Fibroblast of skin of back (primary cell): ENCODE measurements at regions not wholly inside any gene's neighbourhood (a gene's known extent, or its start where the extent isn't known, plus 50 kb on each side); places are given as distances from the start of the nearest gene placed in this dataset.
"Not testable (repeated sequence)": the region's sequence is repeated elsewhere in the genome, so short reads cannot be mapped to it uniquely, and the experiment has no call there.

Experiments
- DNase-seq: peaks from one replicate; pipeline ENCODE4 v3.0.0-alpha.2; 2013

DNA sequence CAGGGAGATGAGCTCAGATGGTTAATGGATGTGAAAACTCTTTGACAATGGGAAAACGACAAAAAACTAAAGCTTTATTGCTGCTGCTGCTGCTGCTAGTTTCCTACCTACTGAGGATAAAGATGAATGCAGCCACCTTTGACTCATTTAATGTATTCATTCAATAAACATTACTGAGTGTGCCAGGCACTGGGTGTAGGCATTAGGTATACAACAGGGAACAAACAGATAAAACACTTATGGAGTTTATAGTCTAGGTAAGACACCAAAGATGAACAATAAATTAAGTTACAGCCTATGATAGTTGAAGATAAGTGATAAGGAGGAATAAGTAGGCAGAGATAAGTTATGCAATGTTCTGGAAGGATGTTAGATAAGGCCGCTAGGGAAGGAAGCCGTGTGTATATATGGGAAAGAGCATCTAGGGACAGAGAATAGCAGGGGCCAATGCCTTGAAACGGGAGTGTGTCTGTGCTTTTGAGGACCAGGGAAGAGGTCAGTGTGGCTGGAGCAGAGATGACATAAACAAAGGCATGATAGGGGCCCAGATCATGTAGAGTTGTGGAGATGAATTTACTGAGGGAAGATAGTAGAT is 477.6 kb downstream of the NTRK2 start:
- no peak for DNase-seq

DNA sequence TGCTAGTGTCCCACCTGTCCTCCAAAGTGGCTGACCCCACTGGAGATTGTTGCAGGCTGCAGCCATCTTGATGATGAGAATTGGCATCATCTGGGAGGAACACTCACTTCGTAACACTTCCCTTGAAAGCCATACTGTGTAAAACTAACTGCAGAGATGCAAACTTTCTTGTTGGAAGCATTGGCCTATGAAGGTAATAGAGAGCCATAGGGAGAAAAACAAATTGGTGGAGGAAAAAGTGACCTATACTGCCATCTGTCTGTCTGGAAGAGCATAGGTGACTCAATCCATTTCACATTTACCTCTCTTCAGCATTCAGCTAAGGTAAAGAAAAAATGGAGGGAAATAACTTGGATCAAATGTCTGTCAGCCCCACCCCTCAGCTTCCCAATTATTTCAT is 473.4 kb downstream of the NTRK2 start:
- DNase-seq, result peak; percentile 25

DNA sequence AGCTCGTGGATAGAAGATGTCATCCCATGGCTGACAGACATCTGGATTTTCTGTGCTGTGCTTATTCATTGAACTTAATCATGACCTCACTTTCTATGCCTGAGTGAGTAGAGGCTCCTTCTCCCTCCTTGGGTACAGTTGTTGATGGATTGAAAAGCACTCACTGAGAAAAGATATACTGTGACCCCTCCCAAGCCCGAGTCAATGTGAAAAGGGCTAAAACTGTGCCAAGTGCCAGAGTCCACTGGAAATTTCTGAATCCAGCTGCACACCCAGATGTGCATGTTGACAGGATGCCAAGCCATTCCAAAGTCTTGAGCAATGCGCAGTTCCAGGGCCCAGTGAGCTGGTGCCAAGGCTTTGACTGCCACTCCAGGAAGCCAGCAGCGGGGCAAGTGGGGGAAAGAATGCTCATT is 473.0 kb downstream of the NTRK2 start:
- DNase-seq, result no peak

DNA sequence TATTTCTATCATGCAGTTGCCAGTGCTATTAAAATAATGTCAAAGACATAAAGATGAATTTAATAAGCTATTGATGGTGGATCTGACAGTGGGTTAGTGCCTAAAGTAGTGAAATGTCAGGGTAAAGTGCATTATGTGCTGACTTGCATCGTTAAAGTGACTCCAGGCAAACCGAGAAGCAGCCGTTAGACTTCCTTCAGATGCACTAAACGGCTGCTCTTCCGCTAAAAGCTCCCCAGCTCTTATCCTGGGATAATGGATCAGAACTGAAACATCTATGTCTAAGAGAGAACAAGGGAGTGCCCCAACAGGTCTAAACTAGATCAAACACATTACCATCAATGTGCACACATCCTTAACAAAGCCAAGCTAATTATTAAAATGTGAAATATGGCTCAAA is 468.2 kb downstream of the NTRK2 start:
- no peak for DNase-seq

DNA sequence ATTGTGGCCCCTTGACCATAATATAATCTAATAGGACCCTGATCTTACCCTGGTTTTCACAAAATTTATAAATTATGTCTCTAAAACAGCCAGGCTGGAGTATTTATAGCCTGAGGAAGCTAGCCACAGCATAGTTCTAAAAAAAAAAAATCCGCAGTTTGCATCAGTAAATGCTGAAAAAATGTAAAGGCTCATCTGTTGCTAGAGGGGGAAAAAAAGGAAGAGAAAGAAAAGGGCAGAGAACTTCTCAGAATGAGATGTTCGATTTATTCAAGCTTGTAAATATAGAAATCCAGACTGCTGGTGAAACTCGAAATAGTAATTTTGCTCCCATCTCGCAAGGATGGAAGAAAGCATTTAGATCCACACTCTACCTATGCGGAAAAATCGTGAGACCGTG is 467.5 kb downstream of the NTRK2 start:
- DNase-seq, result no peak

DNA sequence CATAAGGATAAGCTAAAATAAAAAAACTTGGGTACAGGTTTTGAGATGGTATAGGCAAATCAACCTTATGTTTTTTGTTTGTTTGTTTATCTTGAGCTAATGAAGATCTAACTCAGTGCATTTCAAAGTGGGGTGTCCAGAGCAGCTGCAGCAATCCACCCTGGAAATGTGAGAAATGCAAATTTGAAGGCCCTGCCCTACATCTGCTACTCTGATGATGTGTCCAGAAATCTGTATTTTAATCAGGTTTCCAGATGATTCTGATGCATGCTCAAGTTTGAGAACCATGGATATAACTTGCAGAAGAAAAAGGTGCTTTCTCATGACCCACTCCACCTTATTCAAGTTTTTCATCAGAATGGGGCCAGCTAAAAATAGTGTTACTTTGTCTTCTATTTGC is 467.0 kb downstream of the NTRK2 start:
- DNase-seq, result no peak

DNA sequence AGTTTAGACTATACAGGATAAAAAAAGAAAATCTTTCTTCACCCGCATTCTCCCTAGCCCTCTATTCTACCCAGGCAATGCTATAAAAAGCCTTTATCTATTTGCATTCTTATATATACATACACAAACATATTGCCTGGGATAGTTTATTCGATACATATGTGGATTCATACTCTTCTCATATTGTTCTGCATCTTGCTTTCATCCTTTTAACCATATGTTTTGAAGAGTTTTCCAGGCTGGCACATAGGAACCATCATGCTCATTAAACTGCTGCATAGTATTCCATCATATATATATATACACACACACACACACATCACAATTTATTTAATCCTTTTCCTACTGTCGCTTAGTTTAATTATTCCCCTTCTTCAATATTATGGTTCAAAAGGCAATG is 461.2 kb downstream of the NTRK2 start:
- no peak for DNase-seq

DNA sequence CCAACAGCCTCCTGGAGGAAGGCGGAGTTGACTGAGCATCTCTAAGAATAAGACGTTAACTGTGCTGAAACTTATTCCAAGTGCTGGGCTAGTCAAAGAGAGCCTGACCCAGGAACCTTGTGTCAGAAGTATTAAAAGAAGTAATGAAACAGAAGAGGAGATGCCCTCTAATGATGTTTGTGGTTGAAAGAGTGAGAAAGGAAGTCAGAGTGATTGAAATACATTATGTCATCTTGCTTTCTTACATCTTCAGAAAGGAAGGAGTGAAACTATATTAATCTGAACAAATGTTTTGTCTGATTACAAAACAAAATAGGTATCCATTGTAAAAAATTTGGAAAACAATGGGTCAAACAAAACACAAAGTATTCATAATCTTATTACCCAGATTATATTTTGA is 460.7 kb downstream of the NTRK2 start:
- DNase-seq, result no peak

DNA sequence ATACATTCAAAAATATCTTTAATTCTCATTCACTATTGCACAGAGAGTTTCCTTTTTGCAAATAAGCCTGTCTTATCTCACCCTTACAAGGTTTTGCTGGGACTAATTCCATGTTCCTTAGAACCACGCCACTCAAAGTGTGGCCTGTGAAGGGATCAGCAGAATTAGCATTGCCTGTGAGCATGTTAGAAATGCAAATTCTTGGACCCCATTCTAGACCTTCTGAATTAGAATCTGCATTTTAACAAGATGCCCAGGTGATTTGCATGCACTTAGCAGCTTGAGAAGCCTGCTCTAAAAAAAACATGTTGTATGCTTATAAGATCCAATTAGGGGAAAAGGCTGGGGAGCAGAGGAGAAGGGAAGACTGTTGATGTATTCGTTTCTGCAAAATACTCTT is 460.0 kb downstream of the NTRK2 start:
- DNase-seq, result no peak

DNA sequence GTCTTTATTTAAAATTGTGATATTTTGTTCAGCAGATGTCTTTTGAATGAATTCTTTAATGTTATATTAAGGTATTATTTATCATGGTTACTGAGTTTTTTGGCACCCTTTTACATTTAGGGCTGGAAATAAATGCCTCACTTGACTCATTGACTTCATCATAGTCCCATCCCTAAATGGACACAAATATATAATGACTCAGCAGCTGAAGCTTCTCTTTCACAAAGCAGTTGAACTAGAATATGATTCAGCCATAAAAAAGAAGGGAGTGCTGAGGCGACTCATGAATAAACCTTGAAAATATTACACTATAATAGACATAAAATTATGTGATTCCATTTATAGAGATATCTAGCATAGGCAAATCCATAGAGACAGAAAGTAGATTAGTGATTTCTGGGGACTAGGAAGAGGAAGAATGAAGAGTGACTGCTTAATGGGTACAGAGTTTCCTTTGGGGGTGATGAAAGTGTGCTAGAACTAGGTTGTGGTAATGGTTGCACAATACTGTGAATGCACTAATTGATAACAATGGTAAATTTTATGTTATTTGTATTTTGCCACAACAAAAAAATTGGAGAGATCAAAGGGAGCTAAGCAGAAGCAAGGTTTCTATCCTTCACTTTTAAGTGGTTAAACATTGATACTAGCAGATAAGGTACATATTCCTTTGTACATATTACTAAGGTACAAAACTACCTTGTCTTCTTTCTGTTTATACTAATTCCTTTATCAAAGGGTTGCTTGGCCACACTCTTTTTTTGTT is 449.6 kb downstream of the NTRK2 start:
- DNase-seq, result no peak

DNA sequence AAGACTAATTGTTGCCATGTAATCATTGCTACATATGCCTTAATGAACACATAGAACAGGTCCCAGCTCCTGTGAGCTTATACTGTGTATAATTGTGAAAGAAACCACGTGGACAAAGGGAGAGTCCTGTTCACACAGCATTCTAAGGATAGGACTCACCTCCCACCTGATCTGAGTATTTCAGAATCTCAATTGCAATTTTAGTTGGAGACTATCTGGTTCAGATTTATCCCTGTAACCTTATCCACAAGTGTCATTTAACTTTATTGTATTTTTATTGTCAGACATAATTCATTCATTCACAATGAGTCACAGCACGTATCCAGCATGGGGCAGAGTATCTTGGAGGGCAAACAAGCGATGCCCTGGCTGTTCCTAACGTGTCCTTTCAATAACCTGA is 448.3 kb downstream of the NTRK2 start:
- DNase-seq, result no peak

DNA sequence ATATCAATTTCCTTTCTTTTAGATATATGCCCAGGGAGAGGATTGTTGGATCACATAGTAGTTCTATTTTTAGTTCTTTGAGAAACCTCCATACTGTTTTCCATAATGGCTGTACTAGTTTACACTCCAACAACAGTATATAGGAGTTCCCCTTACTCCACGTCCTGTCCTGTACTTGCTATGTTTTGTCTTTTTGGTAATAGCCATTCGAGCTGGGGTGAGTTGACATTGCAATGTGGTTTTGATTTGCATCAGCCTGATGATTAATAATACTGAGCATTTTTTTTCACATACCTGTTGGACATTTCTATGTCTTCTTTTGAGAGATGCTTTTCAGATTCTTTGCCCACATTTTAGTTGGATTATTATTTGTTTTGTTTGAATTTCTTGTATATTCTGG is 445.9 kb downstream of the NTRK2 start:
- peak; percentile 20 for DNase-seq

DNA sequence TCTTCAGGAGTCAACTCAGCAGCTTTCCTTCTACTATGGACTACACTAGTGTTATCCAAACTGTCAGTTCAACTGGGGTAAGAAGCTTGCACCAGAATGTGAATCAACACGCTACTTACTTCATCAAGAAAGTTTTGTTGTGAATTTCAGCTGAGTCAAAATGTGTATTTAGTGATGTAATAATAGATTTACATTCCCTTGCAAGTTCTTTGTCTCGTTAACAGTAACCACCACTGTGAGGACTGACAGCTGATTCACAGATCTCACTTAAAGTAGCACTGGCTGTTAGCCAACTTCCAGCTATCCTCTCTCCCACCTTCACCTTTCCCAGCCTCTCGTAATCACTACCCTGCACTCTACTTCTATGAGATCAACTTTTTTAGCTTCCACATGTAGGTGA is 445.3 kb downstream of the NTRK2 start:
- peak; percentile 33 for DNase-seq

DNA sequence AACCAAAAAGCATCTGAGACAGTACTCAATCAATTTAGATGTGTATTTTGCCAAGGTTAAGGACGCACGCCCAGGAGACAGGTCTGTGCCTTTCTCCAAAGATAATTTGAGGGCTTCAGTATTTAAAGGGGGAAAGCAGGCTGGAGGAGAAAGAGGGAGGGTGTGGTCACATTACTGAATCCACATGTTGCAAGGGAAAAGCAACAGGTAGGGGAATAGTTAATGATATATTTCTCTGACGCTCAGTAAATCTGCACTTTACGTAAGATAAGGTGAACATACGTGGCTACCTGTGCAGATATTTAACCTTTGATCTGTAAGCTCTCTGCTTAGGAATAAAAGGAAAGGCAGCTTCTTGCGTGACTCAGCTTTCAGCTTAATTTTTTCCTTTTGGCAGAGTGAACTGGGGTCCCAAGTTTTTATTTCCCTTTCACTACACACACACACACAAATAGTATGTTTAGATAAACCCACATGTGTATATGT is 443.4 kb downstream of the NTRK2 start:
- no peak for DNase-seq

DNA sequence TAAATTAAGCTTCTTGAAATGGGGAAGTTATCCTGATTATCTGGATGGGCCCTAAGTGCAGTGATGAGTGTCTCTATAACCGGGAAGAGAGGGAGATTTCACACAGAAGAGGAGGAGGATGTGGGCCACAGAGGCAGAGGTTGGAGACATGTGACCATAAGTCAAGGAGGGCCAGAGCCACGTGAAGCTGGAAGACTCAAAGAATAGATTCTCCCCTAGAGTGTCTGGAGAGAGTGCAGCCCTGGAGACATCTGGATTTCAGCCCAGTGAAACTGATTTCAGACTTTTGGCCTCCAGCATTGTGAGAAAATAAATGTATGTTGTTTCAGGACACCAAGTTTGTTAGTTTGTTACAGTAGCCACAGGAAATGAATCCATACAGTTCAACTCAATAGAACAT is 442.9 kb downstream of the NTRK2 start:
- DNase-seq, result no peak

DNA sequence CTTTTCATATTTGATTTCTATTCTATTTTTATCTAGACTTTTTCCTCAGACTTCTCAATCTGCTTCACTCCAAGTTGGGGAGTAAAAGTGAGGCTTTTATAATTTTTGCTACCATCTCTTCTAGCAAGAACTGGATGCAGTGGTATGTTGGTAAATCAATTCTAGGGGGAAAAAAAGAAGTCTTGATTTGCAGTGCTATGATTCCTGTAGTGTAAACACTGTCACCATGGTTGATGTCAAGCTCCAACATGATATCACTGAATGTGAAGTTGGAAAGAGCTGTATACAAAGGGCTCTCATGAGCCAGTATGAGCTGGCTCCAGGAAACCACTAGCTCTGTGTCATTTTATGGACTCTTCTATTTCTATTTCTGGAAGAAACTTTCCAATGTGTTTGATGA is 439.2 kb downstream of the NTRK2 start:
- peak; percentile 3 for DNase-seq

DNA sequence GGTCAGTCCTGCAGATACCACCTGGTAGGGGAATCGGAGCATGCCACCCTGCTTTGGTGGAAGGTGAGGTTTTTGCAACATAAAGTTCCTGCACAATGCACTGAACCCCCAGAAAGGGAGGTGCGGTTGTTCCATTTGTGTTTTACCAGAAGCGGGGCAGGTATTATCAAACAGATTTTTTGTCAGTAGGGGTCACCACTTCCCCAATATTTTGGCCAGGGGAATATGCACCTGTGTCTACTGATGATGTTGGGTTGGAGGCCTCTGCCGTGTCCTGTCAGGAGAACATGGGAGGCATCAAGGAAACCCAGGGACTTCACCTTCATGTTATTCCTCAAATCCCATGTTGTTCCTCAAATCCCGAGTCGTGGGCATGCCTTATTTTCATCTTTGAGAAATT is 438.7 kb downstream of the NTRK2 start:
- no peak for DNase-seq

DNA sequence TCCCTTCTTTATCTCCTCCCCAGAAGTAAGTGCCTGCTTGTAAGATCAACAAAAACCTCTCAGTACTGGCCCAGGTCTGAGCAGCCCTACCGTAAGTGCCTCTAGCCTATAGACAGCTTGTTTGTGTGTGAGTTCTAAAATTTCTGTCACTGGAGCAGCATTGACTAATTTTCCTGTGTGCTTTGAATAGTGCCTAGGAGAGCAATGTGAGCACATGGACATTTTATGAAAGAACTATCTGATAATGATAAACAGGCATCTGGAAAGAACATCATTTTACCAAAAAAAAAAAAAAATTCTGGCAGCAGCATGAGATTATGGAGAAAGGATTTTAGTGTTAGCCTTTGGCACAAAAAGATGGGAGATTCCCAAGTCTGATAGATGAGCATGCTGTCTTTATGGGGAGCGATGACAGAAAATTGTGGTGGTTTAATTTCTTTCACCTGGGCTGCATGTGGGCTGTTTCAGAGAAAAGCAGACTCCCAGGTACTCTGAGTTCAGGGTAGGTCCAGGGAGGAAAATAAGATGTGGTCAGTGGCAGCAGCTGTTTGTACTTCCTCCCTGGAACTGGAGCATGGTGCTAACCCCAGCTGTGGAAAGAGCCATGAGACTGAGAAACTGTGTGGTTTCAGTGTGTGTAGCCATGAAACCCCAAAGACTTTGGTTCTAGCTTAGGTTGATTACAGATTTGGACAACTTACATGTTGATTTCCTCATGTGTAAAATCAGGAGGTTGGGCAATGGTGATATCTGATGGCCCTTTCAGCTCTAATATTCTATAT is 419.9 kb downstream of the NTRK2 start:
- no peak for DNase-seq

DNA sequence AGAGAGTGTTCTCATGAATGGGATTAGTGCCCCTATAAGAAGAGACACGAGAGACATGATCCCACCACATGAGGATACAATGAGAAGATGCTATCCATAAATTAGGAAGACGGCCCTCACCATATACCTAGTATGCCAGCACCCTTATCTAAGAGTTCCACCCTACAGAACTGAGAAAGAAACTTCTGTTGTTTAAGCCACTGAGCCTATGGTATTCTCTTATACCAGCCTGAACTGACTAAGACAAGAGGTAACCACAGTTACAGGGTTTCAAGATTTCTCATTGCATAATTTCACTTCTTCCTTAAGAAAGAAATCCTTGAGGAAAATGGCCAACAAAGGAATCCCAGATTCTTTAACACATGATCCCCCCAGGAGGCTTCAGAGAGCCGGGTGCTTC is 412.4 kb downstream of the NTRK2 start:
- DNase-seq, result no peak

DNA sequence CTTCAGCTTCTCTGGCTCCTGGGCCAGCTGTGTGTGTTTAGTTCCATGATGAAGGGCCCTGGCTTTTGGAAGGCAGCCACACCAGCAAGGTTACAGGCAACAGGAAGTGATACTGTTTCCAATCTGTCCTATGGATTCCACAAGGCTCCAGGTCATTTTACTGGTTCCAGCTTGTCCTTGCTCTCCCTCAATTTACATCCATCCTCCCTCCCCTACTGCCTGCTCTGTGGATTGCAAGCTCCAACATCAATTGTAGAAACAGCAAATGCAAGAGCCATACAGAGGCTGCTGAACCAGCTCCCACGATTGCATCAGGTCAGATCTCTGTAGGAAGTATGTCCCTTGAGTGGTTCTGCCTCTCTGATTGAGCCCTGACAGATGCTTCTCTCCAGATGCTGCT is 409.8 kb downstream of the NTRK2 start:
- DNase-seq, result no peak

DNA sequence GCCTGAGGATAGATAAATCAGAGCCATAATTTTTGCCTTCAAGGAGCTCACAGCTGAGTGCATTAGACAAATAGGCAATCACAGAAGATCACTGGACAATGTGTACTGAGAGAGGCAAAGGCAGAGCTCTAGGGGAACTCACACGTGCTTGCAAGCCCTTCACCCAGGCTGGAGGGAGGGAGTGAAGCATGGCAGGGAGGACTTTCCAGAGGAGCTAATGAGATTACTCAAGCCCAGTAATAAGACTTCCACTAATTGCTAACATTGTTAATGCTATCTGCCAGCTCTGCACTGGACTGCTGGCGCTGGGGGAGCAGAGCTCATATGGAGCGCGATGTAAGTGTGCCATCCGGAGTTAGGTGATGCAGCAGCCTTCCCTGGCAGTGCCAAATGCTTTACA is 408.4 kb downstream of the NTRK2 start:
- DNase-seq, result no peak

DNA sequence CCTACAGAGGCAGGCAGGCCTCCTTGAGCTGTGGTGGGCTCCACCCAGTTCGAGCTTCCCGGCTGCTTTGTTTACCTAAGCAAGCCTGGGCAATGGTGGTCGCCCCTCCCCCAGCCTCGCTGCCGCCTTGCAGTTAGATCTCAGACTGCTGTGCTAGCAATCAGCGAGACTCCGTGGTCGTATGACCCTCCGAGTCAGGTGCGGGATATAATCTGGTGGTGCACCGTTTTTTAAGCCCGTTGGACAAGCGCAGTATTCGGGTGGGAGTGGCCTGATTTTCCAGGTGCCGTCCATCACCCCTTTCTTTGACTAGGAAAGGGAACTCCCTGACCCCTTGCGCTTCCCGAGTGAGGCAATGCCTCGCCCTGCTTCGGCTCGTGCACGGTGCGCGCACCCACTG is 407.6 kb downstream of the NTRK2 start:
- not testable (repeated sequence) for DNase-seq
